GM21786 (cell line): ENCODE measurements at regions not wholly inside any gene's neighbourhood (a gene's known extent, or its start where the extent isn't known, plus 50 kb on each side); places are given as distances from the start of the nearest gene placed in this dataset.

Experiments used
- ATAC-seq: cut with Tn5 transposase; IDR thresholded peaks from one replicate; pipeline ENCODE4 v1.9.1; 2021; ENCODE audit not compliant: unreplicated experiment

DNA sequence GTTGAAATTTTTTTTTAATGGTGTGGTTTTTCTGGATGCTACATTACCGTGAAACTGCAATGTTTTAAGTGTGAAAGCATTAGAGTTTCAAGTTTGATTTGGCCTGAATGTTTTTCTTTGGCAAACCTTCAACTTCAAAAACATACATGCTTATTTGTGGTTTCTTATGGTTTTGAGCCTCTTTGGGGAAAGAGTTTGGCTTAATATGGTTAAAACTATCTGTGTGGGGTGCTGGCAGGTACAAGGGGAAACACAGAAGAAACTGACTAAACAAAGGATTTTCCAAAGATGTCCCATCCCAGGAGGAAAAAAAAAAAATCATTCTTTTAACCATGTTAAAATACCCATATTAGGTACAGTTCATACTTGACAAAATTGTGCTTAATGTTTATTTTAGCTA lies 121.1 kb downstream of the HGF start:
- ATAC-seq, result no peak

DNA sequence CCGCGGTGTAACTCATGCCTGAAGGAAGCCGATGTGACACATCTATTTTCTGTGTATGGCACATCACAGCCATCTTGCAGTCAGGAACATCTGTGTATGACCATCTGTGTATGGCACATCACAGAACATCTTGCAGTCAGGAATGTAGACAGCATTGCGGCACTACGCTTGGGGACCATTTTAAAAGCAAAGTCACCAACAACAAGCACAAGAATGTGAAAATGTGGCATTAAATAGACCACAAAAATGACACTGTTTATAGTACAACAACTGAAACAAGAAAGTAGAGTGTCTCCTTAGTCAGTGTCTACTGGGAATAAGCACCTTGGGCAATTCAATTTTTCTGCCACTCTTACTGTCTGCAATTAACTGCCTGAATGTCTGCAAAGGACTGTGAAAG lies 124.4 kb downstream of the HGF start:
- no peak for ATAC-seq

DNA sequence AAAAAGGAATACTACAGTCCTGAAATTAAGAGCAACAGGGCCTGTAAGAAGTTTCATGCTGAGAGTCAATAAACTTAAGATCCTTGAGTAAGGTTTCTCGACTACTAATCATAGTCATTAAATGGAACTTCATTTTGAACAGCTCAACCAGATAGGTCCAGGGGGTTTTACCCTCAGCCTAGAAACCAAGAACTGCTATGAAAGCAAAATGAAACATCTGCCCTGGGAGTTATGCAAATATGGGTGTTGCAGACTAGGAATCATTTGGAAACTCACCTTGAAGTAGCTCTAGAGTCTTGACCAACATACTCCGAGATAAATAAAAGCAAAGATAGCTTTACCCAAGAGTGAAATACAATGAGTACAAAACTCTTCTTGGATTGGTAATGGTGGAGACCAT lies 128.0 kb downstream of the HGF start:
- peak; percentile 62 for ATAC-seq

DNA sequence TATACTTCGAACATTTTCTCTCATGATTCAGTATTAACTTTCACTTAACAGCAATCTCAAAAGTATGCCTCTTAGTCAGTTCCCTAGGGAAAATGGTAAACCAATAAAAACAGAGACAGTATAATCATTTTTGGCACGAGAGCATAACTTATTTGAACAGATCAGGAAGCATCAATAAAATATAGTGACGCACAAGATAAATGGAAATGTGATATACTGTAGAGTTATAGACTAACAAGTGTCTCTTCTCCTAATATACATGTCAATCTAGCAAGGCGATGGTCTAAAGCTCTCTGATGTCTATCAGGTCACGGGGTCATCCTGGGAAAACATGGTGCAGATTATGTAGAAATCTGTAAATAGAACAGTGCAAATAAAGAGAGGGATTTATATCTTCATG lies 131.6 kb downstream of the HGF start:
- no peak for ATAC-seq

- no peak for ATAC-seq
These were observed 132.3 kb downstream of the HGF start for GRCh38 chr7:81637534-81637933.

DNA sequence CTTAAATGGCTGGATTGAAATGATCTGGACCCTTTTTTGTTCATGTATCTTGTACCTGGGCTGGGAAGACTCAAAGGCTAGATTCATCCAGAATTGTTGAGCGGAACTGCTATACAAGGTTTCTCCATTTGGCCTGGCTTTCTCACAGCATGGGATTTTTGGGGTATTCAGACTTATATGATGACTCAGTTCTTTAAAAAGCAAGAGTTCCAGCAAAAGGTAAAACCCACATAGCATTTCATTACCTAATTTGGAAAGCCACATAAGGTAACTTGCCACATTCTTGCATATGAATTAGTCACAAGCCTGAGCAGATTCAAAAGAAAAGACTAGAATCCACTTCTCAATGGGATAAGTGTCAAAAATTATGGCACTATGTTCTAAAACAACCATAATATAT lies 137.4 kb downstream of the HGF start:
- ATAC-seq, result no peak

DNA sequence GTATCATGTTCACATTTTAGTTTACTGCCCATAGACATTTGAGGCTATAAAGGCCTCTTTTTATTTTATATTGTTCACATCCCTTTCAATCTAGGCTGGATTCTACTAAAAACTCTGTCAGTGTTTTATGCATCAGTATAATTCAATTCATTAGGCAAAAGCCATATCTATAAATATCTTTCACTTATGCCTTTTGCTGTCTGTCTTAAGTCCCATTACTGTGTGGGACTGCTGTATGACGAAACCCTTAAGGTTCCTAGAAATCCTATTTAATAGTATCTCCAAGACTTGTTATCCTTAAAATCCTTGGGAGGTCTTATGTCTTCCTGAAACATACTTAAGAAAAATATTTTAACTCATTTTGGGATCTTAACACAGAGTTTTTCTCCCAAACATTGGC lies 139.2 kb downstream of the HGF start:
- no peak for ATAC-seq

DNA sequence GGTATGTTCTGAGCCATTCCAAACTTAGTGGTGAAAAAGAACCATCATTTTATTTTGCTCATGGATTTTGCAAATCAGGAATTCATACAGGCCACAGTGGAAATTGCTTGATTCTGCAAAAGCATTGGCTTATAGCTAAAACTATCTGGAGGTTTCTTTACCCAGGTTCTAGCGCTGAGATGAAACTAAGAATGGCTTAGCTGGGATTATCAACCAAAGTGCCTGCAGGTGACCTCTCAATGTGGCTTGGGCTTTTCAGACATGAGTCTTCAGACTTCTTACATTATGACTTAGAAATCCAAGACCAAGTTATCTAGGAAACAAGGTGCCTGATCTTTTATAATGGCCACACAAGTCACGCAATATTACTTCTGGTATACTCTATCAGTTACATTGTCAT lies 140.1 kb downstream of the HGF start:
- ATAC-seq, result no peak

DNA sequence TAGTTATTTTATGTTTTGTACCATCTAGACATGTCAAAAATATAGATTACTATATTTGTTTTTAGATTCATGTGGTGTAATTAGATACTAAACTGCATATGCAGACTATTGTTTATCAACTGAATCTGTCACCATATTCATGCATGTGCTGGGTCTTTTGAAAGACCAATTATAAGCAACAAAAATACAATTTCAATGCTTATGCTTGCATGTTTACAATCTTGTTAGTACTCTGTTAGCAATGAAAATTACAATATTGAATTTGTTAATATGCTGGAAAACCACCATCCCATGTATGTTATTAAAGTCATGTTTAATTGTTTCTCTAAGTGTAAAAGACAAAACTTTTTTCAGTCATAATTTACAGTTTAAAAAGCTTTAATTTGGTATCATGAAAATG lies 140.9 kb downstream of the HGF start:
- ATAC-seq, result no peak

GRCh38 chr7:81627536-81628287 lies 142.1 kb downstream of the HGF start:
- ATAC-seq, result no peak

DNA sequence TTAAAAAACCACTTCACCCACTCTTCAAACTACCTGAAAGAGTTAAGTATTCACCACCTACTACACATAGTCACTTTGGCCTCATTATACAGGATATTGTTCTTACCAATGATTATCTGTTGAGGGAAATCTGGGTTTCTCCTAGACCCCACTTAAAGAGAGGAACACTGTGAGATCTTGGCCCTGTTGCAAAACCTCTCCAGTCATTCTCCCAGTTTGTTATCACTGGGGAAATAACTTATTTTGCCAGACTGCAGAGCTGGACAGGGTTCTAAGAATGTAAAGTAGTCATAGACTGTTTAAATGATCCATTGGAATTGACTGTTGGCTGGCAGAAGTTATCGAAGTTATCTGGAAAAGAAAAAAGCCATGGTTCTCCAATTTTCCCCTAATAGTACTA lies 143.8 kb downstream of the HGF start:
- no peak for ATAC-seq

GRCh38 chr7:81624650-81625631 lies 144.9 kb downstream of the HGF start:
- ATAC-seq, result no peak

DNA sequence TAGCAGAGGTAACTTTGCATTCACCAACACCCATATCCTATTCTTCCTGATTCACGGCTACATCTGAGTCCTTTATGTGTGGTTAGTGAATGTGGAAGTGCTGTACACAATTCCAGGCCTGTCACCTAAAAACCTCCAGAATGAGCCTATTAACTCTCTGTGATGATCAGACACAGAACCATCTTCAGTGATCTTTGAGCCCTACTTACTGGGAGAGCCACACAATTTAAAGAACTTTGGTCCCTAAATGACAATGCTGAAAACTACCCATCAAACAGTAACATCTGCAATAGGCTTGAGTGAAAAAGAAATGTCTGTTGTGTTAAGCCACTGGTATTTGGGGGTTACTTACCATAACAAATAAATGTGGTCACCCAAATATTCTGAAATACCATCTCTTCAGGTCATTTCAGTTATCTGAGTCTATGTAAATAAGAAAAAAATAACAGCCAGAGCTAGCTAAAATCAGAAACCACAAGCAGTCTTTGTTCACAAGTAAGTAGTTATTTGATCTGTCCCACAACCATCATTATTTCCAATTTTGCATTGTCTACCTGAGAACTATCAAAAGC lies 145.7 kb downstream of the HGF start:
- ATAC-seq, result no peak

GRCh38 chr7:81623251-81623855 lies 146.5 kb downstream of the HGF start:
- no peak for ATAC-seq

- ATAC-seq, result no peak
These were observed 148.0 kb downstream of the HGF start for GRCh38 chr7:81621893-81622292.

DNA sequence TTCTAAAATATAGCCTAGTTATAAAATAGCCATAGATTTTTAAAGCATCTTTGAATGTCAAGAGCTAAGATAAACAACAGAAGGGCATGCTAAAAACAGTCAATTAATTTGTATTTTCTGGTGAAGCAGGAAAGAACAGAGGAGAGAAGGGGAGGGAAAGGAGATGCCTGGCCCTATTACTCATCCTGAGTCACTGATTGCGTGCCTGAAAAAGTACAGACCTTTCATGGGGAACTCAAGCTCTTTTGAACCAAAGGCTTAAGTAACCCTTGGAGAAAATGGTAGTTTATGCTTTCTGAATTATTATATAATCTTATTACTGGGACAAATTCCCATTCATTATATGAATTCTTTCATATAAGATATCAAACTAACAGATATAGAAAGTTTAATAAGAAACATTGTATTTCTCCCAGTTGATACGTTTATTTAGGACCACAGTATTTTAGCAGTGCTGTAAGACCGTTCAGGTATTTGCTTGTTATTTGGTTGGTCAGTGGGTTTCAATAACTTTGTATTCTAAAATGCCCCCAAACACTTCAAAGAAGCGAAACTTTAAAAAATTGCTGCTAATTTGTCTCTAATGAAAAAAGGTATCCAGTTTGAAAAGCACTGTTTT lies 151.3 kb downstream of the HGF start:
- ATAC-seq, result no peak

DNA sequence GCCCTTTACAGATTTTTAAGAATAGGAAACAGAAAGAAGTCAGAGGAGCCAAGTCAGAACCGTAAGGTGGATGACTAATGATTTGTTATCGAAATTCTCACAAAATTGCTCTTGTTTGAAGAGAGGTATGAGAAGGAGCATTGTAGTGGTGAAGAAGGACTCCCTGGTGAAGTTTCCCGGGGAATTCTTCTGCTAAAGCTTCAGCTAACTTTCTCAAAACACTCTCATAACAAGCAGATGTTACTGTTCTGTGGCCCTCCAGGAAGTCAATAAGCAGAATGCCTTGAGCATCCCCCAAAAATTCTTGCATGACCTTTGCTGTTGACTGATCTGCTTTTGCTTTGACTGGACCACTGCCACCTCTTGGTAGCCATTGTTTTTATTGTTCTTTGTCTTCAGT lies 152.9 kb downstream of the HGF start:
- peak; percentile 63 for ATAC-seq

DNA sequence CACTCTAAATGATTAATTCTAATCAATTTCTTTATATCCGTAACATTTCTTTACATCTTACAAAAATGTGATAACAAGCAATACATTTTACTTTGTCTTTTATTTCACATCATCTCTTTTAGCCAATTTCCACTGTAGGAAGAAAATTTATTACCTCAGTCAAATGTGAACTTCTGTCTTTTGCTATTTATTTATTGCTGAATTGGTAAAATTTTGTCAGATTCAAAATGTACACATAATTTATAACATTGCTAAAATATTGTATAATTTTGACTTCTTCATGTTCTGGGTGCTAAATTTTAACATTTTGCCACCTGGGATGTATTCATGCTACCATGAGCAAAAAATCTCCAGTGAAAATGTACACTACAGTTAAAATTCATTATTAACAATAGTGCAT lies 158.0 kb downstream of the HGF start:
- no peak for ATAC-seq

- no peak for ATAC-seq
These were observed 158.8 kb downstream of the HGF start for GRCh38 chr7:81611040-81611439.

GRCh38 chr7:81608748-81609382 lies 161.0 kb downstream of the HGF start:
- ATAC-seq, result no peak

GRCh38 chr7:81607987-81608386 lies 161.9 kb downstream of the HGF start:
- ATAC-seq, result no peak
